ENCODE measurements at regions not wholly inside any gene's neighbourhood (a gene's known extent, or its start where the extent isn't known, plus 50 kb on each side); places are given as distances from the start of the nearest gene placed in this dataset.
A peak's percentile ranks its signal among the peaks of the same experiment; 100 is the strongest.

DNA sequence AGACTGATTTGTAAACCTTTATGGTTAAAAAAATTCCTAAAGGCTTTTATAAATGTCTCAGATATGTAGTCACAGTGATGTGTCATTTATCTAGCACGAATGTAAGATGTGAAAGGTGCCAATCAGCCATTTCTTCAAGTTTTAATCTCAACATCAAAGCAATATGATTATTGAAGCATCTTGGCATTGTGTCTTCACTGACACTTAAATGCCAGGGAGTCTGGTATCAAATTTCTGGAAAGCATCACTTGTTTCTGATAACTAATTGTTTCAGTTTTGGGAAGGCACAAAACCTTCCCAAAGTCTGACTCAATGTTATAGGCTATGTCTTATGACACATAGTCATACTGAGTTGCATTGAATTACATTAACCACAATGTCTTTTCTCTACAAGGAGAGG lies 492.0 kb upstream of the CNTNAP2 start:
- no CpG with 5 or more reads among the region's 1 CpG for WGBS (ENCODE audit: insufficient coverage)
- no peak for DNase-seq

DNA sequence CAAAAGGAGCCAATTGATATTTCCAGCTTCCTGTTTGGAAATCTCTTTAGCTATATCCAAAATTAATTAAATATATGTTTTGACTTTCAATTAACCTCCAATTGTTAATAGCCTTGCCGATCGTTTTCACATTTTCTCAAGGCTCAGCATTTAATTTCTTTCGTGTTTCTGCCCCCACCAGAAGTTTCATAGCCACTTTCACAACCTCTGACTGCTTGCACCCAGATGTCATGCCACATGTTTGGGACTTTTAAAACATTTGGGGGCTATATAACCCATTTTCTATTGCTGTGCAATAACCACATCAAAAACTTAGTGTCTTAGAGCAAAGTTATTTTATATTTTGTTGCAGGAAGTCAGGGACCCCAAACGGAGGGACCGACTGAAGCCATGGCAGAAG lies 510.6 kb upstream of the CNTNAP2 start:
- H3K27me3 ChIP-seq (ENCODE audit: control insufficient read depth, insufficient read depth, low read length): no peaks in the 10 kb centered on the region
- no peak overlapping the region for H3K4me3 ChIP-seq (ENCODE audit: low read length)
- DNase-seq: no peak
- 80% methylated on average over 3 of the region's 5 CpGs for WGBS (ENCODE audit: insufficient coverage)
- no peaks in the 10 kb centered on the region for H3K4me1 ChIP-seq (ENCODE audit: control insufficient read depth, insufficient read depth, low read length)
- H3K36me3 ChIP-seq (ENCODE audit: control insufficient read depth, insufficient read depth, low read length): no peaks in the 10 kb centered on the region
- H3K9me3 ChIP-seq (replicated peaks; ENCODE audit: control insufficient read depth, low read depth, low read length): peaks cover 6% of the 10 kb centered on the region
- H3K27ac ChIP-seq (ENCODE audit: low read length): no peak overlapping the region

More for the DNA sequence above, 492.0 kb upstream of the CNTNAP2 start:
- no peaks in the 10 kb centered on the region for H3K36me3 ChIP-seq (ENCODE audit: control insufficient read depth, insufficient read depth, low read length)
- no peak overlapping the region for H3K4me3 ChIP-seq (ENCODE audit: low read length)
- H3K4me1 ChIP-seq (ENCODE audit: control insufficient read depth, insufficient read depth, low read length): no peaks in the 10 kb centered on the region
- no peaks in the 10 kb centered on the region for H3K27me3 ChIP-seq (ENCODE audit: control insufficient read depth, insufficient read depth, low read length)
- H3K9me3 ChIP-seq (replicated peaks; ENCODE audit: control insufficient read depth, low read depth, low read length): no peaks in the 10 kb centered on the region
- no peak overlapping the region for H3K27ac ChIP-seq (ENCODE audit: low read length)

DNA sequence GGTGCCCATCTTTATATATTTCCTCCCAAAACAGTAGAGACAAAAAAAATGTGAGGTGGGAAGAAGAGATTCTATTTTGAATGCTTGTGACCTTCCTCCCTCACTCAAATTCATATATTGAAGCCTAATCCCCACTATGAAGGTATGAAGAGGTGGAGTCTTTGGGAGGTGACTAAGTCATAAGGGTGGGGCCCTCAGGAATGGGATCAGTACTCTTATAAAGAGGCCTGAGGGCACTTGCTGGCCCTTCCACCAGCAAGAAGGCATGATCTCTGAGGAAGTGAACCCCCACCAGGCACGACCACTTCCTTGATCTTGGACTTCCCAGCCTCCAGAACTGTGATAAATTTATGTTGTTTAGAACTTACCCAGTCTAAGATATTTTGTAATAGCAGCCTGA lies 517.2 kb upstream of the CNTNAP2 start:
- H3K4me1 ChIP-seq (ENCODE audit: control insufficient read depth, insufficient read depth, low read length): no peaks in the 10 kb centered on the region

DNA sequence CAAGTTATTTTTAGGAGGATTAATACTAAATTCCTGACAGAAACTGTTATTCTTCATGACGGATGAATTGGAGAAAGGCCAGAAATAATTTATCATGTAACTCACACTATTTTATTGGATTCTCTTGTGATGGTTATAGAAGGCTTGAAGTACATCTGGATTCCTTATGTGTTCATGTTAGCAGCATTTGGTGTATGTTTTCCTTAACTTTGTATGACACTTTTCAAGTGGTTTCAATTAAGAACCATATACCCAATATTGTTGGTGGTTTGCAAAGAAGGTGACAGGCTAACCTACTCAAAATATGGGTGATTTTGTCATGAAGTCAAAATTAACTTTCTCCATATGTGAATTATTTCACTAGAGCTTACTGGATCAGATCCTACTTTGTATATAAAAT lies 532.2 kb upstream of the CNTNAP2 start:
- Histone ChIP-seq H3K27ac (ENCODE audit: low read length) (no peak overlapping the region), H3K36me3 (ENCODE audit: control insufficient read depth, insufficient read depth, low read length) (no peaks in the 10 kb centered on the region), H3K4me3 (ENCODE audit: low read length) (no peak overlapping the region), H3K4me1 (ENCODE audit: control insufficient read depth, insufficient read depth, low read length) (no peaks in the 10 kb centered on the region), H3K9me3 (replicated peaks; ENCODE audit: control insufficient read depth, low read depth, low read length) (no peaks in the 10 kb centered on the region), H3K27me3 (ENCODE audit: control insufficient read depth, insufficient read depth, low read length) (no peaks in the 10 kb centered on the region)
- WGBS (ENCODE audit: insufficient coverage): no CpG with 5 or more reads among the region's 1 CpG
- DNase-seq: no peak

More for the DNA sequence above, 517.2 kb upstream of the CNTNAP2 start:
- H3K27ac ChIP-seq (ENCODE audit: low read length): no peak overlapping the region
- no peaks in the 10 kb centered on the region for H3K27me3 ChIP-seq (ENCODE audit: control insufficient read depth, insufficient read depth, low read length)
- H3K9me3 ChIP-seq (replicated peaks; ENCODE audit: control insufficient read depth, low read depth, low read length): no peaks in the 10 kb centered on the region
- DNase-seq: no peak
- WGBS (ENCODE audit: insufficient coverage): no CpG with 5 or more reads among the region's 1 CpG
- H3K4me3 ChIP-seq (ENCODE audit: low read length): no peak overlapping the region
- no peaks in the 10 kb centered on the region for H3K36me3 ChIP-seq (ENCODE audit: control insufficient read depth, insufficient read depth, low read length)

DNA sequence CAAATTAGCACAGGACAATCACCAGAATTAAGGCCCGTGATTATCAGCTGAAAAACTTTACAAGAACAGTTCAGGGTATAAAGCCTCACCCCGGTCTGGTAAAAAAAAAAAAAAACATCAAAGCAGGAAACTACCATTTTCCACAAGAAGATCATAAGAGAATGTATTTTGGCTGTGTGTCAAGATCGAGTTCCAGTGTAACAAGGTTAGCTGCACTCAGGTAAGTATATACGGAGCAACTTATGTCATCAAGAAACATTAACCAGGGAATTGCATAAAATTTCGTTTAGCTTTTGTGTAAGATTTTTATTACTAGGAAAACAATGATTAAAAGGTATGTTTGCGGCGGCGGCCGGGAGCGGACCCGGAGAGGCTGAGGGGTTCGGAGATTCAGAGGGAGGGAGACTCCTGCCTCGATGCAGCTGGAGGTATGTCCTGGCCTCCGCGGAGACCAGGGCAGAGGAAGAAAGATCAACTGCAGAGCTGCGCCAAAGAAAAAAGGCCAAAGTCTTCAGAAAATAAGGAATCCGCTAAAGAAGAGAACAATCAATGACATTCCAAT lies 533.8 kb upstream of the CNTNAP2 start:
- H3K9me3 ChIP-seq (replicated peaks; ENCODE audit: control insufficient read depth, low read depth, low read length): peaks cover 1% of the 10 kb centered on the region
- no peak overlapping the region for H3K4me3 ChIP-seq (ENCODE audit: low read length)
- H3K27ac ChIP-seq (ENCODE audit: low read length): no peak overlapping the region
- H3K36me3 ChIP-seq (ENCODE audit: control insufficient read depth, insufficient read depth, low read length): no peaks in the 10 kb centered on the region
- no peaks in the 10 kb centered on the region for H3K4me1 ChIP-seq (ENCODE audit: control insufficient read depth, insufficient read depth, low read length)
- DNase-seq: no peak
- H3K27me3 ChIP-seq (ENCODE audit: control insufficient read depth, insufficient read depth, low read length): no peaks in the 10 kb centered on the region
- WGBS (ENCODE audit: insufficient coverage): 71% methylated on average over 11 of the region's 17 CpGs

DNA sequence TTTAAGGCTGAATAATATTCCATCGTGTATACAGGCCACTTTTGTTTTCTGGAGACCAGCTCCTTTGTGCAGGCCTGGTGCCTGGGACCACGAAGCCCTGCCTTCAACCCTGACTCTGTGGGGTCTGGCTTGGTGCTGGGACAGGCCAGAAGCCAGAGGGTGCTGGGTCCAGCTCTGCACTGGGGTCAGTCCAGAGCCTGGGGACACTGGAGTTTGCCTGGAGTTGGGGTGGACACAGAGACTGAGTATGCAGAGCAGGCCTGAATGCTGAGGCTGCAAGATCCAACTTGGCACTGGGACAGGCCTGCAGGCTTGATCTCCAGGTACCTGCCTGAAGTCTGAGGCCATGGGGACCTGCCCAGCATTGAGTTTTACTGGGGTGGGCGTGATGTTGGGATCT lies 558.8 kb upstream of the CNTNAP2 start:
- Histone ChIP-seq H3K9me3 (replicated peaks; ENCODE audit: control insufficient read depth, low read depth, low read length) (no peaks in the 10 kb centered on the region), H3K36me3 (ENCODE audit: control insufficient read depth, insufficient read depth, low read length) (no peaks in the 10 kb centered on the region), H3K27me3 (ENCODE audit: control insufficient read depth, insufficient read depth, low read length) (no peaks in the 10 kb centered on the region), H3K27ac (ENCODE audit: low read length) (no peak overlapping the region), H3K4me1 (ENCODE audit: control insufficient read depth, insufficient read depth, low read length) (no peaks in the 10 kb centered on the region), H3K4me3 (ENCODE audit: low read length) (no peak overlapping the region)
- DNase-seq: peak; percentile 0
- 62% methylated on average over 1 of the region's 3 CpGs for WGBS (ENCODE audit: insufficient coverage)

DNA sequence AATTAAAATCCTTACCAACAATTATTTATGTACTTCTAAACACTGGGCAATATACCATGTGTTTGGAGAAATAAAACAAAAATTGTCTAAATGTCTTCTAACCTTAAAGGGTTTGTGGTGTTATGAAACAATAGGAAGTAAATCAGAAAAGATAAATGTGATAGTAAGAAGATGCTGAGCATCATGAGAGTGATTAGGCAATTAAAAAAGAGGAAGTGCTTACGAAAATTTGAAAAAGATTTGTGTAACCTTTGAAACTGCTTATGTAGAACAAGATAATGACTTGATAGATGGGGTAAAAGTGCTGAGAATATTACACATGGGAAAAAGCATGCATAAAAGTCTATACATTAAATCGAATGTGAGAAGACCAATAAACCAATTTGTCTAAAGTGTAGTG lies 573.4 kb upstream of the CNTNAP2 start:
- H3K36me3 ChIP-seq (ENCODE audit: control insufficient read depth, insufficient read depth, low read length): no peaks in the 10 kb centered on the region
- no peaks in the 10 kb centered on the region for H3K27me3 ChIP-seq (ENCODE audit: control insufficient read depth, insufficient read depth, low read length)
- DNase-seq: no peak
- no peaks in the 10 kb centered on the region for H3K9me3 ChIP-seq (replicated peaks; ENCODE audit: control insufficient read depth, low read depth, low read length)
- no peaks in the 10 kb centered on the region for H3K4me1 ChIP-seq (ENCODE audit: control insufficient read depth, insufficient read depth, low read length)
- WGBS (ENCODE audit: insufficient coverage): 71% methylated on average over 1 of the region's 2 CpGs
- H3K27ac ChIP-seq (ENCODE audit: low read length): no peak overlapping the region
- no peak overlapping the region for H3K4me3 ChIP-seq (ENCODE audit: low read length)

DNA sequence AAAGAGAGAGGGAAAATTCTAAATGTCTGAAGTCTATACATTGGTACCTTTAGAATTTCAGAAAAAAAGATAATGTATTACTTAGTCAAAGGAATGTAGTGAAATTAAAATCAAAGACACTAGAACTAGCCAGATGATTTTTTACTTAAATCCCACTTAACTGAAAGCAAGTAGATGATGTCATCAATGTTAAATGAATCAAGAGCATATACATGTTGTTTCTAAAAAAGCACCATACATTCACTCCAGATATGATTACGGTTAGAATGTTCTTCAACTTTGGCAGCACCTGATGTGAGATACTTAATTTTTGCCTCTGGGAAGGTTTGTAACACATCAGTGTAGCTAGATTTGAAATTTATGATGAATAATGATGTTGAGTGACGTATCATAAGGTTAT lies 576.7 kb upstream of the CNTNAP2 start:
- DNase-seq: no peak
- Histone ChIP-seq H3K36me3 (ENCODE audit: control insufficient read depth, insufficient read depth, low read length) (no peaks in the 10 kb centered on the region), H3K4me1 (ENCODE audit: control insufficient read depth, insufficient read depth, low read length) (no peaks in the 10 kb centered on the region), H3K4me3 (ENCODE audit: low read length) (no peak overlapping the region), H3K27ac (ENCODE audit: low read length) (no peak overlapping the region), H3K27me3 (ENCODE audit: control insufficient read depth, insufficient read depth, low read length) (no peaks in the 10 kb centered on the region), H3K9me3 (replicated peaks; ENCODE audit: control insufficient read depth, low read depth, low read length) (no peaks in the 10 kb centered on the region)
- WGBS (ENCODE audit: insufficient coverage): no CpG with 5 or more reads among the region's 2 CpGs

DNA sequence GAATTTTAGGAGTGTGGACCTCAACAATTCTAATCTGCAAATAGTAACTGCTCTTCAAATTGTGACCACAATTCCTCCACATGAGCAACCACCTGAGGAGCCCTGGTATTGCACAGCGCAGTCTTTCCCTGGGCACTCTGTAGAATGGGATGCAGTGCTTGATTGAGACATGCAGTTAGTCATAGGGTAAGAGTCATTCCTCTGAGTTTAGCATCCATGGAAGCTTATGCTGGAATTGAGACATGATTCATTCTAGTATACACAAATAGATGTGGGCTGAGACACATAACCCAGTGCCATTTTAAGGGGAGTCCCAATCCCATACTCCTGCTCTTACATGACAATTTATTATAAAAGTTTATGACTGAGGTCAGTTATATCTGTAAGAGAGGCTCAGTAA lies 582.3 kb upstream of the CNTNAP2 start:
- no peaks in the 10 kb centered on the region for H3K36me3 ChIP-seq (ENCODE audit: control insufficient read depth, insufficient read depth, low read length)
- DNase-seq: no peak
- no peak overlapping the region for H3K27ac ChIP-seq (ENCODE audit: low read length)
- no peak overlapping the region for H3K4me3 ChIP-seq (ENCODE audit: low read length)
- no peaks in the 10 kb centered on the region for H3K4me1 ChIP-seq (ENCODE audit: control insufficient read depth, insufficient read depth, low read length)
- no peaks in the 10 kb centered on the region for H3K9me3 ChIP-seq (replicated peaks; ENCODE audit: control insufficient read depth, low read depth, low read length)
- H3K27me3 ChIP-seq (ENCODE audit: control insufficient read depth, insufficient read depth, low read length): no peaks in the 10 kb centered on the region
- 100% methylated on average over 1 of the region's 1 CpG for WGBS (ENCODE audit: insufficient coverage)

DNA sequence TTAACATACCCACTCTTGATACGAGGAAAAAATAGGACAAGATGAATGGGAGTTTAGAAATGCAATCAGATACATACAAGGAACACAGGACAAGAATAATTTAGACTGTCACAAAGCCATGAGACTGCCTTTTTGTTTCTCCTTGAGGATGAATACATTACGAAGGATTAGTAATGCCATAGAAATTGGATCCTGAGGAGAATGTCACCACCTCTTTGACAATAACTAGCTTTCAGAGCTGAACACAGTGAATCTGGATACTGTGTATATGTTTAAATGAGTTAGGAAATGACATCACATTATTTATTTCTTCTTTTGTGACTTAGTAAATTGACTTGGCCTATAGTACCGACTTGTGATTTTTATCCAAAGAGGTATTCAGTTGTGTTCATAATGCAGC lies 596.3 kb upstream of the CNTNAP2 start:
- H3K4me3 ChIP-seq (ENCODE audit: low read length): no peak overlapping the region
- no peak for DNase-seq
- no peaks in the 10 kb centered on the region for H3K4me1 ChIP-seq (ENCODE audit: control insufficient read depth, insufficient read depth, low read length)
- no peaks in the 10 kb centered on the region for H3K9me3 ChIP-seq (replicated peaks; ENCODE audit: control insufficient read depth, low read depth, low read length)
- no peaks in the 10 kb centered on the region for H3K27me3 ChIP-seq (ENCODE audit: control insufficient read depth, insufficient read depth, low read length)
- no CpG with 5 or more reads among the region's 3 CpGs for WGBS (ENCODE audit: insufficient coverage)
- H3K27ac ChIP-seq (ENCODE audit: low read length): no peak overlapping the region
- no peaks in the 10 kb centered on the region for H3K36me3 ChIP-seq (ENCODE audit: control insufficient read depth, insufficient read depth, low read length)

DNA sequence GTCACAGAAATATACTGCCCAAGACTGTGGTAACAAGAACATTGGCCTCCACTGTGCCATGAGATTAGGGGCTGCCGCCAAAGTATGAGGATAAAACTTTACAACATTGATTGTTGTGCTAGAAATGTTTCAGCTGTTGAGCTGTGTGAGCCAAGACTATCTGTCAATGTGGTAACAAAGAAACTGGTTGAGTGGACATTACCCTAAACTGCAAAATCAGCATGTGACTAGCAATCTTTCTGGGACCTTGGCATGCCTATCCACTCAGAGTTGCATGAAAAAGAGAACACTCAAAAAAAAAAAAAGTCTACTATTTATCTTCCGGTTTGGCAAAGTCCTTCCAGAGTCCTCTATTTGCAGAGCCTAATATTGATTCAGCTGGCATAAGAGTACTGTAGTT lies 605.6 kb upstream of the CNTNAP2 start:
- no peak overlapping the region for H3K4me3 ChIP-seq (ENCODE audit: low read length)
- 100% methylated on average over 1 of the region's 2 CpGs for WGBS (ENCODE audit: insufficient coverage)
- no peaks in the 10 kb centered on the region for H3K27me3 ChIP-seq (ENCODE audit: control insufficient read depth, insufficient read depth, low read length)
- DNase-seq: no peak
- H3K4me1 ChIP-seq (ENCODE audit: control insufficient read depth, insufficient read depth, low read length): no peaks in the 10 kb centered on the region
- no peaks in the 10 kb centered on the region for H3K9me3 ChIP-seq (replicated peaks; ENCODE audit: control insufficient read depth, low read depth, low read length)
- no peaks in the 10 kb centered on the region for H3K36me3 ChIP-seq (ENCODE audit: control insufficient read depth, insufficient read depth, low read length)
- H3K27ac ChIP-seq (ENCODE audit: low read length): no peak overlapping the region

Data from muscle of leg (tissue), 3 donors.